GM23338 (cell line): ENCODE measurements at regions not wholly inside any gene's neighbourhood (a gene's known extent, or its start where the extent isn't known, plus 50 kb on each side); places are given as distances from the start of the nearest gene placed in this dataset.

Experiments used
- ATAC-seq: fragments of 200-7000 bp; cut with Tn5 transposase; 3 replicates; pipeline ENCODE4 v1.9.1; 2020
- DNase-seq: peaks from one replicate; pipeline ENCODE4 v3.0.0-alpha.2; 2015; ENCODE audit warnings: low spot score
- H2AFZ ChIP-seq: fragments of 200-600 bp; sonication (generic); 2 replicates; pipeline ENCODE4 v1.8.0; 2016; ENCODE audit warnings: antibody characterized with exemption, mild to moderate bottlenecking, moderate library complexity
- H3F3A ChIP-seq: fragments of 200-600 bp; sonication (generic); replicated peaks from 2 replicates; pipeline ENCODE4 v1.8.0; 2017; ENCODE audit warnings: antibody characterized with exemption, mixed run types, low read depth
- H3K27ac ChIP-seq: fragments of 200-600 bp; sonication (generic); 2 replicates; pipeline ENCODE4 v1.6.1; 2016; ENCODE audit warnings: low read depth
- H3K27me3 ChIP-seq: fragments of 200-600 bp; sonication (generic); 2 replicates; pipeline ENCODE4 v1.8.0; 2016; ENCODE audit warnings: mild to moderate bottlenecking, mixed run types, moderate library complexity; ENCODE audit not compliant: insufficient read depth
- H3K36me3 ChIP-seq: fragments of 200-600 bp; sonication (generic); 2 replicates; pipeline ENCODE4 v1.8.0; 2016; ENCODE audit warnings: mild to moderate bottlenecking; ENCODE audit not compliant: insufficient read depth
- H3K4me1 ChIP-seq: fragments of 200-600 bp; sonication (generic); 2 replicates; pipeline ENCODE4 v1.8.0; 2016; ENCODE audit warnings: mild to moderate bottlenecking, moderate library complexity; ENCODE audit not compliant: insufficient read depth
- H3K4me2 ChIP-seq: fragments of 200-600 bp; sonication (generic); 2 replicates; pipeline ENCODE4 v1.7.1; 2017; ENCODE audit warnings: mixed run types
- H3K4me3 ChIP-seq: fragments of 200-600 bp; sonication (generic); 2 replicates; pipeline ENCODE4 v1.6.1; 2016; ENCODE audit warnings: mixed run types
- H3K79me2 ChIP-seq: fragments of 200-600 bp; sonication (generic); replicated peaks from 2 replicates; pipeline ENCODE4 v1.8.0; 2017; ENCODE audit warnings: mild to moderate bottlenecking; ENCODE audit not compliant: insufficient read depth
- H3K9me2 ChIP-seq: fragments of 200-600 bp; sonication (generic); 2 replicates; pipeline ENCODE4 v1.8.0; 2017; ENCODE audit not compliant: insufficient read depth
- H4K20me1 ChIP-seq: fragments of 200-600 bp; sonication (generic); replicated peaks from 2 replicates; pipeline ENCODE4 v1.8.0; 2017; ENCODE audit warnings: mild to moderate bottlenecking; ENCODE audit not compliant: insufficient read depth
- H3K27ac Mint-ChIP-seq: 2 replicates; pipeline ENCODE4 v1.8.0; 2020; ENCODE audit warnings: inconsistent platforms, mild to moderate bottlenecking, moderate library complexity, mixed read lengths
- H3K27me3 Mint-ChIP-seq: 3 replicates; pipeline ENCODE4 v1.8.0; 2022; ENCODE audit warnings: low read depth, mild to moderate bottlenecking, moderate library complexity, mixed read lengths, inconsistent platforms; ENCODE audit not compliant: insufficient read depth, poor library complexity
- H3K36me3 Mint-ChIP-seq: 3 replicates; pipeline ENCODE4 v1.8.0; 2021; ENCODE audit warnings: low read depth, mild to moderate bottlenecking, inconsistent platforms, moderate library complexity, mixed read lengths
- H3K4me1 Mint-ChIP-seq: 3 replicates; pipeline ENCODE4 v1.8.0; 2020; ENCODE audit warnings: mild to moderate bottlenecking, inconsistent platforms, mixed read lengths
- H3K4me3 Mint-ChIP-seq: 3 replicates; pipeline ENCODE4 v1.8.0; 2021; ENCODE audit warnings: moderate library complexity, mild to moderate bottlenecking, inconsistent platforms, mixed read lengths
- H3K9me3 Mint-ChIP-seq: 3 replicates; pipeline ENCODE4 v1.8.0; 2020; ENCODE audit warnings: moderate library complexity, mild to moderate bottlenecking, inconsistent platforms, mixed read lengths
- CREB1 ChIP-seq: fragments of 250-450 bp; sonication (Bioruptor Pico); IDR thresholded peaks from 2 replicates; pipeline ENCODE4 v1.5.0; 2020; ENCODE audit warnings: low read depth, mild to moderate bottlenecking, moderate library complexity
- EZH2 ChIP-seq: fragments of 200-600 bp; sonication (generic); IDR thresholded peaks from one replicate; pipeline ENCODE4 v1.8.0; 2017; ENCODE audit warnings: antibody characterized with exemption, mild to moderate bottlenecking, low read depth; ENCODE audit not compliant: unreplicated experiment
- EZH2phosphoT487 ChIP-seq: fragments of 200-600 bp; sonication (generic); IDR thresholded peaks from one replicate; pipeline ENCODE4 v1.8.1; 2018; ENCODE audit warnings: antibody characterized with exemption; ENCODE audit not compliant: unreplicated experiment
- JUNB ChIP-seq: IDR thresholded peaks from one replicate; pipeline ENCODE4 v1.6.1; 2016; ENCODE audit warnings: antibody characterized with exemption; ENCODE audit not compliant: unreplicated experiment
- NANOG ChIP-seq: IDR thresholded peaks from 2 replicates; pipeline ENCODE4 v1.6.1; 2016; ENCODE audit warnings: antibody characterized with exemption, borderline replicate concordance
- POLR2AphosphoS5 ChIP-seq: IDR thresholded peaks from 2 replicates; pipeline ENCODE4 v1.6.1; 2016; ENCODE audit warnings: antibody characterized with exemption, low read depth
- REST ChIP-seq: IDR thresholded peaks from one replicate; pipeline ENCODE4 v1.6.1; 2018; ENCODE audit warnings: antibody characterized with exemption; ENCODE audit not compliant: unreplicated experiment
- STAT1 ChIP-seq: IDR thresholded peaks from one replicate; pipeline ENCODE4 v1.6.1; 2016; ENCODE audit warnings: antibody characterized with exemption; ENCODE audit not compliant: unreplicated experiment
- ZNF114 ChIP-seq: fragments of 250-450 bp; sonication (Bioruptor Pico); IDR thresholded peaks from 2 replicates; pipeline ENCODE4 v1.5.0; 2020; ENCODE audit warnings: mild to moderate bottlenecking, moderate library complexity
- ZNF331 ChIP-seq: fragments of 250-450 bp; sonication (Bioruptor Pico); IDR thresholded peaks from 2 replicates; pipeline ENCODE4 v1.5.0; 2020; ENCODE audit warnings: low read depth, mild to moderate bottlenecking, moderate library complexity
- ZNF462 ChIP-seq: fragments of 250-450 bp; sonication (Bioruptor Pico); IDR thresholded peaks from 2 replicates; pipeline ENCODE4 v1.5.0; 2020; ENCODE audit warnings: mild to moderate bottlenecking, moderate library complexity
- TF ChIP-seq, protein P1 (sequence below), 2 experiments: fragments of 200-600 bp in 1 of 2; sonication (generic) in 1 of 2; conservative IDR thresholded peaks; 2 replicates each; pipeline versions ENCODE4 v1.5.1 to v1.6.1; 2016 to 2017; ENCODE audit warnings: antibody characterized with exemption in 2 of 2, low read depth in 2 of 2, mild to moderate bottlenecking in 2 of 2, moderate library complexity in 1 of 2
- TF ChIP-seq, protein P2 (sequence below): IDR thresholded peaks from 2 replicates; pipeline ENCODE4 v1.6.1; 2016; ENCODE audit warnings: antibody characterized with exemption

DNA sequence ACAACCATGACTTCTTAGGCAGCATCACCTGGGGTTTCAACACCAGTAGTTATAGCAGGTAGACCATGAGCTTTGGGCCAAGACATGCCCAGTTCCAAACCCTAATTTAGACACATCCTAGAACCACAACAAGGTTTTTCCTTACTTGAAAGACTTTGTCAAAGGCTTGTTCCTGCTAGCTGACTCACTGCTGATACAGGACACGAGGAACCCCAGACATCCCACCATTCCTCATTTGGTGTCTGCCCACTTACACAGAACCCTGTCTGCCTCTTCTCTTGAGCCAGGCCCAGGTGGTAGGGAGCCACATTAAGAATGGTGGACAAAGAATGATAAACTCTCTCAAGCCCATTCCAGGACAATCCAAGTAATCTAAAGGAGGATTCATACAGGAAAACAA lies 109.0 kb downstream of the CCDC71L start (continued):
- no peak for TF ChIP-seq CREB1 (CRISPR knock-in tag)

DNA sequence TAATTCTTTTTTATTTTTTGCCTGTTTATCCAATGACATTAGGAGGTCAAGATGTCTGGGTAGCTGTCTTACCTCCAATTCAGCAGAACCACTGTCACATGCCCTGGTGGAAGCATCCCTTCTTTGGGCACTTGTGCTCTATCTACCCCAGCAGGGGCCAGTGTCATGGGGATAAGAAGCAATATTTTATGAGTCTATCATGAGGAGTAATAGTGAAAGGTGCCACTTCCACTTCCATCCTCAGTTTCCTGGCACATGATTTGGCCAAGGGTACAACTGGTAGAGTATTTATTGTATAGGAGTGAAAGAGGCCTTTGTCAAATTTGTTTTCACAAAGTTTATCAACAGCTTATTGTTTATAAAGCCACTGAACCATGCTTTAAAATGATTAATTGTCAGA lies 112.5 kb downstream of the CCDC71L start:
- Mint-ChIP-seq H3K4me1 (peaks cover 3% of the 10 kb centered on the region; the same call in 1 of the 3 replicates), H3K4me3 (no peak overlapping the region), H3K9me3 (no peaks in the 10 kb centered on the region), H3K27ac (no peak overlapping the region), H3K27me3 (no peaks in the 10 kb centered on the region), H3K36me3 (no peaks in the 10 kb centered on the region)
- Histone ChIP-seq H3K79me2 (no peaks in the 10 kb centered on the region), H3F3A (no peaks in the 10 kb centered on the region), H3K4me2 (no peak overlapping the region), H3K36me3 (no peaks in the 10 kb centered on the region), H3K9me2 (peaks cover 16% of the 10 kb centered on the region), H4K20me1 (no peaks in the 10 kb centered on the region), H3K27ac (no peak overlapping the region), H2AFZ (no peak overlapping the region), H3K4me3 (no peak overlapping the region), H3K27me3 (no peaks in the 10 kb centered on the region), H3K4me1 (no peaks in the 10 kb centered on the region)
- TF ChIP-seq ZNF462 (no peak), EZH2phosphoT487 (no peak), STAT1 (no peak), EZH2 (no peak), JUNB (no peak), ZNF114 (no peak), POLR2AphosphoS5 (no peak), ZNF331 (no peak), REST (no peak), NANOG (no peak), CREB1 (CRISPR knock-in tag) (no peak)
- TF ChIP-seq, protein P1, sequence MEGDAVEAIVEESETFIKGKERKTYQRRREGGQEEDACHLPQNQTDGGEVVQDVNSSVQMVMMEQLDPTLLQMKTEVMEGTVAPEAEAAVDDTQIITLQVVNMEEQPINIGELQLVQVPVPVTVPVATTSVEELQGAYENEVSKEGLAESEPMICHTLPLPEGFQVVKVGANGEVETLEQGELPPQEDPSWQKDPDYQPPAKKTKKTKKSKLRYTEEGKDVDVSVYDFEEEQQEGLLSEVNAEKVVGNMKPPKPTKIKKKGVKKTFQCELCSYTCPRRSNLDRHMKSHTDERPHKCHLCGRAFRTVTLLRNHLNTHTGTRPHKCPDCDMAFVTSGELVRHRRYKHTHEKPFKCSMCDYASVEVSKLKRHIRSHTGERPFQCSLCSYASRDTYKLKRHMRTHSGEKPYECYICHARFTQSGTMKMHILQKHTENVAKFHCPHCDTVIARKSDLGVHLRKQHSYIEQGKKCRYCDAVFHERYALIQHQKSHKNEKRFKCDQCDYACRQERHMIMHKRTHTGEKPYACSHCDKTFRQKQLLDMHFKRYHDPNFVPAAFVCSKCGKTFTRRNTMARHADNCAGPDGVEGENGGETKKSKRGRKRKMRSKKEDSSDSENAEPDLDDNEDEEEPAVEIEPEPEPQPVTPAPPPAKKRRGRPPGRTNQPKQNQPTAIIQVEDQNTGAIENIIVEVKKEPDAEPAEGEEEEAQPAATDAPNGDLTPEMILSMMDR (conservative IDR thresholded peaks at IDR 0.05; ENCODE audit: low read depth in 2 of 2): no peak
- TF ChIP-seq, protein P2, sequence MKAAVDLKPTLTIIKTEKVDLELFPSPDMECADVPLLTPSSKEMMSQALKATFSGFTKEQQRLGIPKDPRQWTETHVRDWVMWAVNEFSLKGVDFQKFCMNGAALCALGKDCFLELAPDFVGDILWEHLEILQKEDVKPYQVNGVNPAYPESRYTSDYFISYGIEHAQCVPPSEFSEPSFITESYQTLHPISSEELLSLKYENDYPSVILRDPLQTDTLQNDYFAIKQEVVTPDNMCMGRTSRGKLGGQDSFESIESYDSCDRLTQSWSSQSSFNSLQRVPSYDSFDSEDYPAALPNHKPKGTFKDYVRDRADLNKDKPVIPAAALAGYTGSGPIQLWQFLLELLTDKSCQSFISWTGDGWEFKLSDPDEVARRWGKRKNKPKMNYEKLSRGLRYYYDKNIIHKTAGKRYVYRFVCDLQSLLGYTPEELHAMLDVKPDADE: no peak
- no peak for DNase-seq
- no peak for ATAC-seq
